Spinal cord (tissue), 9 donors: ENCODE measurements at regions not wholly inside any gene's neighbourhood (a gene's known extent, or its start where the extent isn't known, plus 50 kb on each side); places are given as distances from the start of the nearest gene placed in this dataset.
A peak's percentile ranks its signal among the peaks of the same experiment; 100 is the strongest.

Experiments
- DNase-seq, 6 donors: peaks; one replicate each; pipeline versions ENCODE4 v3.0.0 to v3.0.0-alpha.2; 2013 to 2015; ENCODE audit warnings: low spot score in 6 of 6, low read depth in 4 of 6
- H3K27ac ChIP-seq: one replicate; pipeline ENCODE4 v1.5.1; 2013; ENCODE audit warnings: low read depth, low read length, control low read depth
- H3K27me3 ChIP-seq: one replicate; pipeline ENCODE4 v1.6.1; 2013; ENCODE audit warnings: low read length; ENCODE audit not compliant: control insufficient read depth, insufficient read depth
- H3K36me3 ChIP-seq: one replicate; pipeline ENCODE4 v1.6.1; 2013; ENCODE audit warnings: low read length; ENCODE audit not compliant: control insufficient read depth, insufficient read depth
- H3K4me1 ChIP-seq: one replicate; pipeline ENCODE4 v1.6.1; 2013; ENCODE audit warnings: low read length; ENCODE audit not compliant: control insufficient read depth, insufficient read depth
- H3K4me3 ChIP-seq: one replicate; pipeline ENCODE4 v1.5.1; 2013; ENCODE audit warnings: low read depth, low read length, control low read depth
- H3K9me3 ChIP-seq: one replicate; pipeline ENCODE4 v1.6.1; 2013; ENCODE audit warnings: low read length; ENCODE audit not compliant: control insufficient read depth, insufficient read depth
- WGBS: methylation state at CpG from one replicate; pipeline ENCODE4 v1.1.5; 2013; ENCODE audit warnings: missing lambda C conversion rate; ENCODE audit not compliant: insufficient coverage; 5-methylcytosine and 5-hydroxymethylcytosine counted together
- donor health status: healthy.

- H3K27me3 ChIP-seq = no peaks in the 10 kb centered on the region
- no peak for DNase-seq
- no peaks in the 10 kb centered on the region for H3K36me3 ChIP-seq
- H3K27ac ChIP-seq = no peak overlapping the region
- H3K4me3 ChIP-seq = no peak overlapping the region
- peaks cover 3% of the 10 kb centered on the region for H3K4me1 ChIP-seq
- H3K9me3 ChIP-seq = peaks cover 4% of the 10 kb centered on the region
- WGBS = 91% methylated on average over 4 of the region's 6 CpGs
These were observed 320.8 kb upstream of the SGCD start for GRCh38 chr5:156006026-156006647.

- WGBS = no CpG with 5 or more reads among the region's 1 CpG
- Histone ChIP-seq H3K9me3 (peaks cover 4% of the 10 kb centered on the region), H3K4me3 (no peak overlapping the region), H3K27me3 (no peaks in the 10 kb centered on the region), H3K36me3 (no peaks in the 10 kb centered on the region), H3K27ac (no peak overlapping the region), H3K4me1 (peaks cover 3% of the 10 kb centered on the region)
- no peak for DNase-seq
These were observed 318.1 kb upstream of the SGCD start for GRCh38 chr5:156008844-156009243.

DNA sequence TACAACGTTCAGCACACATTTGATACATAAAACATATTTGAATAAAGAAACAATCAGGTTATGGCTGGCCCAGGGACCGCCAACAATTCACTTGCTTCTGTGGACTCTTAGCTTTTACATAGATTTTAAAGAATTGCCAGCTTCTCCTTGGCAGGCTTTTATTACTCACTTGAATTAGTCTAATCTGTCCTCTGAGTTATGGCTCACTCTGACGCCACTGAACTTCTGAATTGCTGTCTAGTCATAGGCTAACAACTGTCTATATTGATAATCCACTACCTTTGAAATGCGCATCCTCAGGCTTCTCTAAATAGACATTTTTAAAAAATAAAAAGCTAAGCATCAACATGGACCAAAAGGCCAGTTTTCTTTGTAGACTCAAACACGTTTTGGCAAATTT is 317.4 kb upstream of the SGCD start:
- Histone ChIP-seq H3K9me3 (peaks cover 4% of the 10 kb centered on the region), H3K4me1 (peaks cover 3% of the 10 kb centered on the region), H3K36me3 (no peaks in the 10 kb centered on the region), H3K4me3 (no peak overlapping the region), H3K27me3 (no peaks in the 10 kb centered on the region), H3K27ac (no peak overlapping the region)
- peak in 2 of 6 donors; percentile 12 to 36 for DNase-seq
- WGBS = 100% methylated on average over 1 of the region's 5 CpGs

DNA sequence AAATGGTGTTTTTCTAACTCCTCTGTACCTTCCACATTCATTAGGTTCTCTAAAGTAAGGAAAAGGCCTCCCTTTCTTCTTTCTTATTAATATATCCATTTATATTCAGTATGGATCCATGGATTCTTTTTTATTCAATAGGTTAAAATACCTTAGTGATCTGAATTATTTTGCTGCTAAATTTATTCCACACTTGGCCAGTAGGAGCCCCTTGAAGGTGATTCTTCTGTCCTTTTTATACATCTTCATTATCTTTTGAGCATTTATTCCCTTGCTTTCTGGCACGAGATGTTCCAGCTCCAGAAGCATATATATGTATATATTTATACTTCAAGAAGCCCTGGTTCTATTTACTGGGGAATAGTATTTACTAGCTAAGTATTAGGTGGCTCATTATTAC is 311.8 kb upstream of the SGCD start:
- Histone ChIP-seq H3K9me3 (no peaks in the 10 kb centered on the region), H3K4me3 (no peak overlapping the region), H3K36me3 (no peaks in the 10 kb centered on the region), H3K27ac (no peak overlapping the region), H3K4me1 (no peaks in the 10 kb centered on the region), H3K27me3 (no peaks in the 10 kb centered on the region)
- DNase-seq = no peak
- no CpG with 5 or more reads among the region's 1 CpG for WGBS

GRCh38 chr5:156019130-156019529 is 307.8 kb upstream of the SGCD start:
- H3K27me3 ChIP-seq = no peaks in the 10 kb centered on the region
- no peaks in the 10 kb centered on the region for H3K36me3 ChIP-seq
- no peak overlapping the region for H3K4me3 ChIP-seq
- H3K4me1 ChIP-seq = no peaks in the 10 kb centered on the region
- no peak for DNase-seq
- WGBS = no CpG with 5 or more reads among the region's 2 CpGs
- no peak overlapping the region for H3K27ac ChIP-seq
- H3K9me3 ChIP-seq = no peaks in the 10 kb centered on the region

DNA sequence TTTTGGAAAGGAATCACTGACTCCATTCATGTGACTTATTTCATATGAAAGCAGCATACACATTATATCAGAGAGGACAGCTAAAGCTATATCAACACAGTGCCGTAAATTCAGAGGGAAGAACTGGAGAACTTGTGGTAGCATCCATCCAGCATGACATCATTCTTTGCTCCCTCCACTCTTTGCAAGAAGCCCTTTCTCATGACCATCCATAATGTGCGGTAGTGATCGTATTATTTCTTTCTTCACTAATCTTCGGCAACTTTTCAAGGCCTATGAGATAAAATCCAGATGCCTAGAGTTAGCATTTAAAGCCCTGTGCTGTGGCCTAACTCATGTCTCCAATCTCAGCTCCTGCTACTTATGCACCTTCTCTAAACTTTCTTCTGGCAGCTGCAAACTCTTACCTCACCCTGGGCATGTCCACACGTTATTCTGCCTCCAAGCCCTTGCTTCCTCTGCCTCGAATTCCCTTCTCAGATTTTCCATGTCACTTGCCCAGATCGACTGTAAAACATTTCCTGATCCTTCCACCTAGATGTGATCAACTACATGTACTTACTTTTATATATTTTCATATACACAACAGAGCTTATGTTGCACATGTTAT is 307.3 kb upstream of the SGCD start:
- no peaks in the 10 kb centered on the region for H3K4me1 ChIP-seq
- no peak overlapping the region for H3K27ac ChIP-seq
- 93% methylated on average over 7 of the region's 7 CpGs for WGBS
- H3K27me3 ChIP-seq = no peaks in the 10 kb centered on the region
- H3K36me3 ChIP-seq = no peaks in the 10 kb centered on the region
- no peak overlapping the region for H3K4me3 ChIP-seq
- no peaks in the 10 kb centered on the region for H3K9me3 ChIP-seq
- no peak for DNase-seq

GRCh38 chr5:156020647-156021046 is 306.3 kb upstream of the SGCD start:
- no peaks in the 10 kb centered on the region for H3K9me3 ChIP-seq
- no peaks in the 10 kb centered on the region for H3K36me3 ChIP-seq
- H3K4me1 ChIP-seq = no peaks in the 10 kb centered on the region
- no peaks in the 10 kb centered on the region for H3K27me3 ChIP-seq
- DNase-seq = no peak
- WGBS = no CpG with 5 or more reads among the region's 3 CpGs
- no peak overlapping the region for H3K4me3 ChIP-seq
- H3K27ac ChIP-seq = no peak overlapping the region

- no peak for DNase-seq
- H3K9me3 ChIP-seq = no peaks in the 10 kb centered on the region
- H3K36me3 ChIP-seq = no peaks in the 10 kb centered on the region
- H3K27me3 ChIP-seq = no peaks in the 10 kb centered on the region
- H3K4me1 ChIP-seq = no peaks in the 10 kb centered on the region
- H3K27ac ChIP-seq = no peak overlapping the region
- no peak overlapping the region for H3K4me3 ChIP-seq
- WGBS = no CpG with 5 or more reads among the region's 1 CpG
These were observed 305.1 kb upstream of the SGCD start for GRCh38 chr5:156021866-156022265.

- 29% methylated on average over 1 of the region's 1 CpG for WGBS
- Histone ChIP-seq H3K36me3 (no peaks in the 10 kb centered on the region), H3K27me3 (no peaks in the 10 kb centered on the region), H3K9me3 (no peaks in the 10 kb centered on the region), H3K4me1 (no peaks in the 10 kb centered on the region), H3K4me3 (no peak overlapping the region), H3K27ac (no peak overlapping the region)
- peak in 2 of 6 donors; percentile 30 to 61 for DNase-seq
These were observed 301.3 kb upstream of the SGCD start for GRCh38 chr5:156025656-156026055.

DNA sequence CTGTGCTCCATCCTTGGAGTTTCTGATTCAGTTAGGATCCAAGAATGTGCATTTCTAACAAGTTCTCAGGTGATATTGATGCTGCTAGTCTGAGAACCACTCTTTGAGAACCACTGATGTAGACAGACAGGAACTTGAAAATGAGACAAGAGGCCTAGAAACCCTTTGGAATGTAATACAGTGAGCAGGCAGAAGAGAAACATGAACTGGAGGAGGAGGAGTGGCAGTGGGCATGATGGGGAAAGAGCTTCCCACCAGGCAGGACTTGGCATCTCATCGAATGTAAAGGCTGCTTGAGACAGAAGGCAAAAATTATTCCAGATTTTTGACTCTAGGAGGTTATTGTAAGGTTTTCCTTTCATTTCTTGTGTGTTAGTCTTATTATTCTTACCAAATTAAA is 295.8 kb upstream of the SGCD start:
- DNase-seq = no peak
- Histone ChIP-seq H3K27me3 (no peaks in the 10 kb centered on the region), H3K4me1 (no peaks in the 10 kb centered on the region), H3K27ac (no peak overlapping the region), H3K9me3 (no peaks in the 10 kb centered on the region), H3K36me3 (no peaks in the 10 kb centered on the region), H3K4me3 (no peak overlapping the region)
- WGBS = no CpG with 5 or more reads among the region's 1 CpG
